ENCODE measurements at regions not wholly inside any gene's neighbourhood (a gene's known extent, or its start where the extent isn't known, plus 50 kb on each side); places are given as distances from the start of the nearest gene placed in this dataset.

DNA sequence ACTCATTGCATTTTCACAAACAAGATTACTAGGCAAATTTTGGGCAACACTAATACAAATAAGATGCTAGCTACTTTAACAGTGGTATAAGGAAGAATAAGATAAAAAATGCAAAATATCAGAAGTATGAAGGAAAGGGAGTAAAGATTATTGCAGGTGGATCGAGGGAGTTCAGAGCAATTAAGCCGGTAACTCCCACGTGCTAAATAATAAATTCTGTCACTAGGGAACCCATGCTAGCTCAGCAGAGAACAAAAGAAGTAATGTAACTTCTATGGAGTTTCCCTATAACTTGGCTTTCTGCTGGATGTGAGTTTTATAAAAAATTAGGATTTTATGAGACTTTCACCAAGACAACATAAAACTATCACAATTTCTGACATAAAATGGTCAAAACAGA lies 470.5 kb upstream of the RGS18 start:
- TF ChIP-seq, protein P1, sequence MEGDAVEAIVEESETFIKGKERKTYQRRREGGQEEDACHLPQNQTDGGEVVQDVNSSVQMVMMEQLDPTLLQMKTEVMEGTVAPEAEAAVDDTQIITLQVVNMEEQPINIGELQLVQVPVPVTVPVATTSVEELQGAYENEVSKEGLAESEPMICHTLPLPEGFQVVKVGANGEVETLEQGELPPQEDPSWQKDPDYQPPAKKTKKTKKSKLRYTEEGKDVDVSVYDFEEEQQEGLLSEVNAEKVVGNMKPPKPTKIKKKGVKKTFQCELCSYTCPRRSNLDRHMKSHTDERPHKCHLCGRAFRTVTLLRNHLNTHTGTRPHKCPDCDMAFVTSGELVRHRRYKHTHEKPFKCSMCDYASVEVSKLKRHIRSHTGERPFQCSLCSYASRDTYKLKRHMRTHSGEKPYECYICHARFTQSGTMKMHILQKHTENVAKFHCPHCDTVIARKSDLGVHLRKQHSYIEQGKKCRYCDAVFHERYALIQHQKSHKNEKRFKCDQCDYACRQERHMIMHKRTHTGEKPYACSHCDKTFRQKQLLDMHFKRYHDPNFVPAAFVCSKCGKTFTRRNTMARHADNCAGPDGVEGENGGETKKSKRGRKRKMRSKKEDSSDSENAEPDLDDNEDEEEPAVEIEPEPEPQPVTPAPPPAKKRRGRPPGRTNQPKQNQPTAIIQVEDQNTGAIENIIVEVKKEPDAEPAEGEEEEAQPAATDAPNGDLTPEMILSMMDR (IDR thresholded peaks at IDR 0.05; ENCODE audit: borderline replicate concordance, extremely low read depth, low read length, poor library complexity, severe bottlenecking): no peak
- no peak for TF ChIP-seq EZH2 (IDR thresholded peaks at IDR 0.05; ENCODE audit: borderline replicate concordance, low read depth, low read length, severe bottlenecking)
